GM19238 (cell line): ENCODE measurements at regions not wholly inside any gene's neighbourhood (a gene's known extent, or its start where the extent isn't known, plus 50 kb on each side); places are given as distances from the start of the nearest gene placed in this dataset.

Experiments used
- DNase-seq: peaks from one replicate; pipeline ENCODE4 v3.0.0; 2011; ENCODE audit warnings: low spot score; ENCODE audit not compliant: insufficient read length

DNA sequence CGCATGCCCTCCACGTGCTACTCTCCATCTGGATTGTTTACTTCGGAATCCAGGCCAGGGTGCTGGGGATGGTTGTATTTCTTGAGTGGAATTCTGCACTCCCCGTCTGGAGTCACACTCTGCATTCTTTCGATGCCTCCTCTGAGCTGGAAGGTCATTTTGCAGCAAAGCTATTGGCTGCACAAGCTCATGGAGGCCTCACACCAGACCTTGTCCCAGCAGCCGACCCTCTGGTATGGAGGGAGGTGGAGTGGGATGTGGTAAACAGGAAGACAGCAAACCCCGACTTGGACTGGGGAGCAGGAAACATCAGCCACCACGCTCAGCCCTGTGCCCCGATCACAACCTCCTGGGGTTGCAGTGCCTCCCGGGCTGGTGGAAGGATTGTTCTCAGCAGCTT, 225.3 kb upstream of the LNX1 start:
- DNase-seq: no peak

DNA sequence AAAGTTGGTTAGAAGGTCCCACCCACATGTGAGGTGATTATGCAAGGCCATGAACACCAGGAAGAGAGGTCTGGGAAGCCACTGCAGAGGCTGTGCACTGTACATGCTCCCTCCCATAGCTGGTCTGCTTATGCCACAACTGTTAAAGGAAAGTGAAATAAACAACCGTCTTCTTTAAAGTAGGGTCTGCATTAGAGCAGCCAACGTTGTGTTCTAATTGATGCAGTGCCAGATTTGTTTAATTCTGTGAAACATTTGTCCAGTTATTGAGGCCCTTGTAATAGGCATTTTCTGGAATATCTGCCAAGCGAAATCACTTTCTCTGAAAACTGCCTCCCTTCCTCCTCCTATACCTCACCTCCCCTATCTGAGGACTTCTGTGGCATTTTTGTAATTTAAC, 224.0 kb upstream of the LNX1 start:
- no peak for DNase-seq

DNA sequence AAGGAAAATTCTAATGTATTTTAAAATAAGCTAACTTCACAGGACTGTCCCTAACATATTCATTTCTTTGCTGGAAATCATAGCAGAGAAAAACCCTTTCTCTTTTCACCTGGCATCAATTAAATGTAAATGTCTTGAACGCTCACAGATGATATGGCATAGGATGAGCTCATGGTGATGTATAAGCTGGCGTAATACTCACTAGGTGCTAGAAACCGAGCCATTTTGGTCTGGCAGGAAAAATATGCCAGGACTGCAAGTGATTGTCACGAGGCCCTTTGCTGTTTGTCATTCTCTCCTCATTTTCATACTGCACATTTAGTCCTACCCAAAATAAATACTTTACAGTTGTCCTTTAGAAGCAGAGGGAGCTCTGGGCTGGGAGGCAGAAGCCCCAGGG, 222.7 kb upstream of the LNX1 start:
- DNase-seq: no peak

DNA sequence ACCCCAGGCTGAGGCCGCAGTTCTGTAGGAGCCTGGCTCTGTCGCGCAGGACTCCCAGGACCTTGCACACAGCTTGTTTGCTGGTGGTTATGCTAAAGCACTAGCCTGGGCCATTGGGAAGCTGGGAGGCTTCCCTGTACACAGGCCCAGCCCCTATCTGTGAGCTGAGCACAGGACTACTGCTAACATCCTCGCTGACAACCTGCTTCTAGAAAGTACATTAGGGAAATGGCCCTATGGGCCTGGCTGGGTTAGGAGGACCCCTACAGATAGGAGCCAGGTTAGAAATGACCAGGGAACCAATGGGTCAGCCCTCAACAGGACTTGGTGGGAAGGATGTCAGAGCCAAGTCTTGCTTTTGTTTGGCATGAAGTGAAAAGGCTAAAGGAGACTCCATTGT, 219.4 kb upstream of the LNX1 start:
- DNase-seq: no peak

DNA sequence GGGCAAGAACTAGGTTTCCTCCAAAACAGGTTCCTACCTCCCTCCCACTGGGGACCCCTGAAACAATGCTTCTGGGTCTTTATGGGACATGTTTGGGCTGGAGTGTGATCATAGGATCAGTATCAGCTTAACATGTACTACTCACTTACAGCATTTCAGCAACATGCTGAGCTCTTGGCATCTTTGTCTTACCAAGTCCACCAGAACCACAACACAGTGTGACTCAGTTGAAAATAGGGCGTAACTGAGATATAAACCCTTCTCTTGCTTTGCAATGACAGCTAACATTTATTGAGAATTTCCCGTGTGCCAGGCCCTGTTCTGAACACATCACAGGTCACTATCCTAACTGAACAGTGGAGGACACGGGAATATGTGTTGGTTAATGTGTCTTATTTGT, 218.5 kb upstream of the LNX1 start:
- no peak for DNase-seq

DNA sequence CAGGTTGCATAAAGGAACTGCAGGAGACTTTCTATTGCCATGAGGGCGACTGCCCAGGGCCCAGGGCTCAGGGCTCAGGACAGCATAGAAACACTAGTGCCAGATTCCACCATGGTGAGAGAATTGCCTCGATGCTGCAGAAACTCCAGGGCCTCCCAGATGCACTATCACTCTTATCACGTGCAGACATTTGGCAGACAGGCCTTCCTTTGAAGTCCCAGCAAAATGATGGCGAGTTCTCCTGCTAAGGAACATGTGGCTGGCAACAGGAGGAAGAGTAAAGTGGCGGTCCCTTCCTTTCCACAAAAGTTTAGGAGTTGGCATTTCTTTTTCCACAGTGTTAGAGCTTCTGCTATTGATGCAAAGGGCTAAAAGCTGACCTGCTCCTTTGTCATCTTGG, 214.0 kb upstream of the LNX1 start:
- DNase-seq: no peak

DNA sequence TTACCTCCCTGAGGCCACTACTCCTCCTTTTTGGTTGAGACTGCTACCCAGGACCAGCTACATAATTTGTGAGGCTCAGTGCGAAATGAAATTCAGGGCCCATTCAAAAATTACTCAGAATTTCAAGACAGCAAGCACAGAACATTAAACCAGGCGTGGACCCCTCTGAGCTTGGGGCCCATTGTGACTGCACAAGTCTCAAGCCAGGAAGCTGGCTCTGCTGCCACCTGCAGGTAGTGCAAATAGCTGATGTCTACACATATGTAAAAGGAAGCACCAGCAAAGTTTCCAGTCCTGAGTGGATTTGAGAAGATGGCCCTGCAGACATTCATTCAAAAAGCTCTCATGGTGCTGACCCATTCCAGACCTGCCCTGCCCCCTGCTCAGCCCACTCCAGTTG, 213.4 kb upstream of the LNX1 start:
- peak; percentile 12 for DNase-seq

DNA sequence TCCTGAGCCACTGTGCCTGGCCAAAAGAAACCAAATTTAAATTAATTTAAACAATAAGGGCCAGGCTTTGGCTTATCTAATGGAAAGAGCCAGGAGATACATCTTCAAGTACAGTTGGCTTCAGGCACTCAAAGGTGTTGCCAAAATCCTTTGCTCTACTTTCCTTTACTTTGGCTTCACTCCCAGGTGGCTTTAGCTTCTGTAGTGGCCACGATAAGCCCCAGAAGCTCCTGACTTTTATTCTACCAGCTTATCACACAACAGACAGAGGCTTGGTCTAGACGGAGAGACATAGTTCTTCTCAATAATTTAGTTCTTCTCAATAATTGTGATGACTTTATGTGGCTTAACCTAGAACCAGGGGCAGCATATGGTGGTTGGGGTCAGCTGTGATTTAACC, 211.2 kb upstream of the LNX1 start:
- DNase-seq: no peak

DNA sequence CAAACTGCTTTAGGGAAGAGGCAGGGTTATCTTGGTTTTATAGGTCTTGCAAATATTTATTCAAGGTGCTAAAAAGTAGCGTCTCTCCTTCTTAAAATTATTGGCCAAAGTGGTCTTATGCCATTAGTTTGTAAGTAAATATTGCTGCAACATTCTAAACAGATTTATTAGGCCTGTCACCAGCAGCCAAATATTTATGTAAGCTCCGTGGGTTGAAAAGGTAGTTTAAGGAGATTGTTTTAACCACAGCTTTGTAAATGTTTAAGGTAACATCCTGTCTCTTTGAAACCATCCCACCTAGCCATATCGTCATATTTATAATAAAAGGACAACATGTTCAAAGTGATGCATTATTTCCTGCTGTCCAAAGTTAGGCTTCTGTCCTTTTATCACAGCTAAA, 210.1 kb upstream of the LNX1 start:
- DNase-seq: no peak

DNA sequence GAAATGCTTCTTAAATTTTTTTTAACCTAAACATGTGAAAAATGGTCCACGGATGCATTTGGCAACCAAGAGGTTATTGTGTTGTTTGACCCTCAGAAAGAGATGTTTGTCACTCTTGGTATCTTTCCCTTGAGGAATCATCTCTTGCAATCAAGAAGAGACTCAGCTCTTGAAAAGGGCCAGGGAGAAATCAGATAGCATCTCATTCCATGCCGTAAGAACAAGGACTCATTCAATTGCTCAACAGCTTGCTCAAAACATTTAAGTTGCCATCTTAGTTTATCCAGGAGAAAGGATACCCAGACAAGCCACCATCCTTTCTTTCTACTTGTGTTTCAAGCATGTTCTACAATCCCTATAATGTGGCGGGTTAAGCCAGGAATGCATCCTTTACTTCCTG, 209.5 kb upstream of the LNX1 start:
- no peak for DNase-seq

DNA sequence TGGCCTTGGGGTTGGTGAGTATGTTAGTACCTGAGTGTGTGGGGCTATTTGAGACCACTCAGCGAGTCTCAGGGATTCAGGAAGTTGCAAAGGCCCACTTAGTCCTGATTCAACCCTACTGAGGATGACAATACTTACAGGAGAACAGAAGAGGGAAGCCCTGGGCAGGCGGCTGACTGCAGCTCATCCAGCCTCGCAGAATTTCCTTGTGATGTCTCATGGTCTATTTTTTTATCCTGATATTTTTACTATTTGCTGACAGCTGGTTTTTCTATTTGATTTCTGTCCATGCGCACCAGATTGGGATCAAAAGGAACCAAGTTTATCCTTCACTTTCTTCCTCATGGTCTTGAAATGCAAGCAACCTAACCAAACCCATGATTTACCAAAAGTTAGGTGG, 201.8 kb upstream of the LNX1 start:
- DNase-seq: no peak

DNA sequence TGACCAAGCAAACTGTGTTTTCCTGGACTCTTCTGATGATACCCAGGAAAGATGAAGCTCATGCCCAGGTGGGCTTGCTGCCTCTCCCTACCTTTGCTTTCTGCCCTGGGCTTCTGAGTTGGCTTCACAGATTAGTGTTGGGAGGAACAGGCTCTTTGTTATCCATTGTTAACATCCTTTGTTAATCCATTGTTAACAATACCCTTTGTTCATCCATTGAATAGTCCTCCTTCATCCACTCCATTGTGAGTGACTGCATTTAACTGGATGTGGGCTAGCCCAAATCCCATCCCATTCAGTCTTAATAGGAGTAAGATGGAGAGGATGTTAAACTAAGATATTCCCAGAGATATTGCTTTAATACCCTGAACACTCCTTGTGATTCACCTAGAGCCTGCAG, 199.0 kb upstream of the LNX1 start:
- no peak for DNase-seq

DNA sequence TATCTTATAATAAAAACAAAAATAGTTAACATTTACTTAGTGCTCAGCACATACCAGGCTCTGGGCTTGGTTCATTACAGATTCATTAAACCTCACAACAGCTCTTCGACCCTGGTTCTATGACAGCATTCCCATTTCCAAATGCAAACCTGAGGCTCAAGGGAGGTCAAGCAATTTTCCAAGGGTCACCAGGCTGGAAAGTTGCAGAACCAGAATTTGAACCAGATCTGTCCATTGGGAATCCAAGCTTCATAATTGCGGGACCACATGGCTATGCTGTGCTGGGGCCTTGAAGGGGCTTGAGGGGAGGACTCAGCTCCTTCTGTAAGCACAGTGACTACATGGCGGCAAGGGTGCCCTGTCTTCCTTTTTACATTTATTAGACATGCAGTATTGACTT, 197.3 kb upstream of the LNX1 start:
- no peak for DNase-seq

DNA sequence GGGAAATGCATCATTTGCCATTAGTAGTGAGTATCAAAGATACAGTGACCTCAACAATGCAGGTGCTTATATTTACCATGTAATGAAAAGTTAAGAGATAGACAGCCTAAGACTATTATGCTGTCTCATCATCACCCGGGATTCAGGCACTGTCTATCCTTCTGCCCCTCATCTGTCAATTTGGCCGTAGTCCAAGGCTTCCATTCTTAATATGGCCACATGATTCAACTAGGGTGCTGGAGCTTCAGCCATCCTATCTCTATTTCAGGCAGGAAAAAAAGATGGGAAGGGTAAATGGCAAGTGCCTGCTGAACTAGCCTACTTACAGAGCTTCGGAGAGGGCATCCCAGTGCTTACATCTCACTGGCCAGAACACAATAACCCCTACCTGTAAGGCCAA, 196.7 kb upstream of the LNX1 start:
- no peak for DNase-seq

DNA sequence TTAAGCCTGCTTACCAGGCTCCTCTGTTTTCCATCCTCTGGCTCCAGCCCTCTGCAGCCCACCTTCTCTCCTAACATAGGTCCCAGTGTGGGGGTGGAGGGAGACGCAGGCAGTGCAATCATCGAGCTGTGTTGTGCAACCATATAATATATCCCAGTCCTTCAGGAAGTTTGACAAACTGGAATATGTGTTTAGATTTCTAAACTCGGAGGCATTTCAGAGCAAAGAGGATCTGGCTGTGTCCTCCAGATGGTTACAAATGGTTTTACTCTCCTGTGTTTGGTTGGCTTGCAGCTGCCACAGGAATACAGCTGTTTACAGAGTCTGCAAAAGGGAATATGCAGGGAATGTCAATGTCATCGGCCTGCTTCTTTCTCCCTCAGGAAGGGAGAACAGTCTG, 195.3 kb upstream of the LNX1 start:
- DNase-seq: no peak

DNA sequence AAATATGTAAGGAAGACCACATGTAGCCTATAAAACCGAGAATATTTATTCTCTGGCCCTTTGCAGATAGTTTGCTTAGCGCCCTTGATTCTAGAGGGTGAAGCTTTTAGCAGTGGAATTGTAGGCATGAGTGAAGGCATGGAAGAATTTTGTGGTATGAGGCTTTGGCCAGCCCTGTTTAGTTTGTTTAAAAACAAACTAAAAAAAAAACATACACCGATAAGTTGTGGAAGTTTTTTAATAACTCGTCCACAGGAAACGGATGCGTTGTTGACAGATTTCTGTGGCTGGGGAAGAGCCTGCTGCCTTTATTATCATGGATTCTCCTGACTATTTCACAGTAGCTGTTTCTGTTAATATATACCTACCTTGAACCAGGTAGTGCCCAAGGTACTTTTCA, 194.7 kb upstream of the LNX1 start:
- no peak for DNase-seq

DNA sequence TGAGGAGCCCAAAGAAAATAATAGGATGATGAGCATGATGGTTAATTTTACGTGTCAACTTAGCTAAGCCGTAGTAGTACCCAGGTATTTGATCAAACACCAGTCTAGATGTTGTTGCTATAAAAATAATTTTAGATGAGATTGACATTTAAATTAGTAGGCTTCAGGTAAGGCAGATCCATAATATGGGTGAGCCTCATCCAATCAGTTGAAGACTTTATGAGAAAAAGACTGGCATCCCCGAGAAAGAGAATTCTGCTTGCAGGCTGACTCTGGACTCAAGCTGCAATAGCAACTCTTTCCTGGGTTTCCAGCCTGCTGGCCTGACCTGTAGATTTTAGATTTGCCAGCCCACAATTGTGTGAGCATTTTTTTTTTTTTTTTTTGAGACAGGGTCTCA, 192.8 kb upstream of the LNX1 start:
- DNase-seq: no peak

DNA sequence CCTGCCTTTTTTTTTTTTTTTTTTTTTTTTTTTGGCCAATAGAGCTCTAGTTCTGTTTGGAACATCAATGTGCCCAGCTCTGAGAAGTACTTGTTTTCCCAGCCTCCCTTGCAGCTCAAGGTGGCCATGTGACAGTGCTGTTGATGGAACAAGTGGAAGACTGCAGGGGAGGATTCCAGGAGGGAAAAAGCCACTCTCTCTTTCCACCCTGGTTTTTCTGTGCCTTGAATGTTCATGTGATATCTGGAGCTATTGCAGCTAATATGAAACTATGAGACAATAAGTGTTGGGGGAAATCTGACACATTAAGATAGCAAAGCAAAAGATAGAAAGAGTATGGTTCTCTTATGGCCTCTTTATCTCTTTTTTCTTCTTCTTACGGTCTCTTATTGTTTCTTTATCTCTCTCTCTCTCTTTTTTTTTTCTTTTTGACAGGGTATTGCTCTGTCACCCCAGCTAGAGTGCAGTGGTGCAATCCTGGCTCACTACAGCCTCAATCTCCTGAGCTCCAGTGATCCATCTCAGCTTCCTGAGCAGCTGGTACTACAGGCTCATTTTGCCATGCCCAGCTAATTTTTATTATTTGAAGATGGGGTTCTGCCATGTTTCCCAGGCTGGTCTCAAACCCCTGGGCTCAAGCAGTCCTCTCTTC, 192.0 kb upstream of the LNX1 start:
- DNase-seq: no peak

DNA sequence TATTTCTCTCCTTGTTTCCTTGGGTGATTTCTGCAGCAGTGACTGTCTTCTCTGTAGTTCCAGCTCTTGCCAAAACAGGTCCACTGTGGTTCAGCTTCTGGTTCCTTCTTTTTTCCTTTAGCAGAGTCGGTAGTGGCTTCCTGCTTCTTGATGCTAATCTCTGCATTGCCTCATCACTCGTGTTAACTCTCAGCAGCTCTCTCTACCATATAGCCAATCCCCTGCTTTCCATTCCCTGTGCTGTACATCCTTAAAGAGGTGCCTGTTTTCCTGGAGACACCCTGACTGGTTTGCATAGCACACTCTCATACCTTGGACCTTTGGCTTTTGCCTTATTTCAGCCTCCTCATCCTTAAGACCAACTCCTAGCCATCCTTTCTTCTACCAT, 191.2 kb upstream of the LNX1 start:
- no peak for DNase-seq

DNA sequence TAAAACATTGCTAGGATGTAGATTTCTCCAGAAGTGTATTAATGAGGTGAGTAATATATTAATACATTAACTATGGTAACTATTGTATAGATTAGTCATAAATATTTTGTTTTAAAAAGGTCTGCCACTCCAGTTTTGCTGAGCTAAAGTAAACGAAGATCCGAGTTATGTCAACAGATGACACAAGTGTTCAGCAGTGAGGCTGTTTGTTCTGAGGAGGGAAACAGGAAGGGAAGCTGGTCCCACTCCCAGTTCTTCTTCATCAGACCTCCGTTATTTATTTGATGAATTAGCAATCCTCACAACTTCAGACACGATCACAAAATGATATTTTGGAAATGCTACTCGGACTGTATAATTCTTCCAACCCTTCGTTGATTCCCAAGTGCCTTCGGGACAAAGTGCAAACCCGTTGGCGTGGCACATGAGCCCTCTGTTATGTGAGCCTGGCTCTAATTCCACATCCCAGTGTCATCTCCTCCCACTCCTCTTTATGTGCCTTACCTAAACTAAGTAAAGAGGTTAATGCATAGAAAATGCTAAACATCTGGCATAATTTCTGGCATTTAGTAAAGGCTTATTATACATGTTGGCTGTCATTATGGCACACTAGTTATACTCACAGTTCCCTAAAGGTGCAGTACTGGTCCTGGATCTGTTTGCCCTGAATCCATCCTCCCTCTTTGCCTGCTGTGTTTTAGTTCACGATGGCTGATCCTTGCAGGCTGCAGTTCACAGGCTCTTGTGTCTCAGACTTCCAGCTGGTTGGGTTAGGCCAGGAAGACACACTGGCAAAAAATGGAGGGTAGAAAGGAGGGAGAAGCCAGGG, 190.6 kb upstream of the LNX1 start:
- no peak for DNase-seq

DNA sequence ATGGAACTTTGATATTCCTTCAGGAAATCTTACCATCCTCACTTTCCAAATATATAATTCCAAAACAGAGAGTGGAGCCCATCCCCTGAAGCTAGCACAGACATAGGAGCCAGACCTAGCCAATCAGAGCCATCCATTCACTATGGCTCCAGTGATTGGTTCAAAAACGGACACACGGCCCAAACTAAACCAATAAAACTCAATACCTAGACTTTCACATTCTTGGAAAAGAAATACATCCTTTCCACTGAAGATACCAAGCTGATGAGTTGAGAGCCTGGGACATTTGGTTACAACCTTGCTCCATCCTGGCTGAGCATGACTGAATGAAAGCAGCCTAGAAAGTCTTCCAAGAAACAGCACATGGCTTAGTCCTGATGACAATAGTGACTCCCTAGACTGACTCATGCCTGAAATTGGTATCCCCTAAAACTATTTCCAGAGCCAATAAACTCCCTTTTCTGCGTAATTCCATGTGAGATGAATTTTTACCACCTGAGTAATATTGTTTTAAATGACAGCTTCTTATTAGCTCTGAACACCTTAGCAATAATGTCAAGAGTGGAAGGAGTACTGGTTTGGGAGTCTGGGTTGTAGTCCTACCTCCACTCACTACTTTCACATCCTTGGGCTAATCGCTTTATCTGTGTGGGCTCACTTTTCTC, 189.6 kb upstream of the LNX1 start:
- no peak for DNase-seq

DNA sequence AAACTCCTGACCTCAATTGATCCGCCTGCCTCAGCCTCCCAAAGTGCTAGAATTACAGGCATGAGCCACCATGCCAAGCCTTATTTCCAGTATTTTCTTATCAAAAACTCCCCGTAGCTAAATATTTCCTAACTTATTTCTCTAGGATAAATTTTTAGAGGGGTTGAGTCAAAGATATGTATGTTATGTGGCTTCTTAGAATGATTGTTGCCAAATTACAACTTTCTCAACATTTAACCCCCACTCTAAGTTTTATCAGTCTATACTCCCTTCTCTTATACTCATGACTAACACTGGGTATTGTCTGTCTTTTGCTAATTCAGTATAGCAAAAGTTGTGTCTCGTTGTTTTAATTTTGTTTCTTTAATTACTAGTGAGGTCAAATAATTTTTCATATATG, 187.7 kb upstream of the LNX1 start:
- no peak for DNase-seq

DNA sequence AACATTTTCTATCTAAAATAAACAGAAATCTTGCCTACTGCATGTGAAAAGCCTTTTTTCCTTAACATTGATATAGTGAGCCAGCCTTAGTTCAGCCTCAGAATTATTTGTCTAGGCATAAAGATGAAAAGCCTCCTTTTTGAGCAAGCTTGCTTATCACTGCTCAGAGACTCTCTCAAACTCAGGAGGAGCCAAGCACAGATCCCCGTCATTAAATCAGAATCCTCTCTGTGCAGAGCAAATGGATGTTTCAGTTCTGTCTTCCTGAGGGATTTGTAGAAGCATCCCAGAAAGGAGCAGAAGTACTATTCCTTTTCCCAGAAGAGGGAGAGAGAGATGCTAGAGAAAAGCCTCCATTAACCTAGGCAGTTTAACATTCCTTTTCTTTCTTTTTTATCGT, 186.9 kb upstream of the LNX1 start:
- no peak for DNase-seq
